GM19193 (cell line): ENCODE measurements at regions not wholly inside any gene's neighbourhood (a gene's known extent, or its start where the extent isn't known, plus 50 kb on each side); places are given as distances from the start of the nearest gene placed in this dataset.

Experiments used
- POLR2A ChIP-seq: IDR thresholded peaks from 4 replicates; pipeline ENCODE4 v1.6.1; 2011; ENCODE audit not compliant: insufficient read depth, insufficient read length; ENCODE audit errors: extremely low read depth

- no peak for TF ChIP-seq POLR2A
Measured at GRCh38 chr16:86074651-86075487, 175.9 kb downstream of the IRF8 start.

GRCh38 chr16:86075488-86075785, 176.5 kb downstream of the IRF8 start:
- TF ChIP-seq POLR2A, result no peak

GRCh38 chr16:86075839-86076440, 177.0 kb downstream of the IRF8 start:
- TF ChIP-seq POLR2A, result no peak

- TF ChIP-seq POLR2A, result no peak
Measured at GRCh38 chr16:86076606-86077005, 177.6 kb downstream of the IRF8 start.

- TF ChIP-seq POLR2A, result no peak
Measured at GRCh38 chr16:86077243-86077940, 178.4 kb downstream of the IRF8 start.

- no peak for TF ChIP-seq POLR2A
Measured at GRCh38 chr16:86078121-86078600, 179.2 kb downstream of the IRF8 start.

GRCh38 chr16:86079255-86079885, 180.4 kb downstream of the IRF8 start:
- no peak for TF ChIP-seq POLR2A

GRCh38 chr16:86080131-86080875, 181.3 kb downstream of the IRF8 start:
- no peak for TF ChIP-seq POLR2A

- TF ChIP-seq POLR2A, result no peak
Measured at GRCh38 chr16:86080982-86081381, 182.0 kb downstream of the IRF8 start.

GRCh38 chr16:86082418-86083030, 183.6 kb downstream of the IRF8 start:
- TF ChIP-seq POLR2A, result no peak

- no peak for TF ChIP-seq POLR2A
Measured at GRCh38 chr16:86083382-86084002, 184.5 kb downstream of the IRF8 start.

GRCh38 chr16:86085161-86085611, 186.2 kb downstream of the IRF8 start:
- TF ChIP-seq POLR2A, result no peak

- TF ChIP-seq POLR2A, result no peak
Measured at GRCh38 chr16:86085795-86086194, 186.8 kb downstream of the IRF8 start.

GRCh38 chr16:86086471-86086870, 187.5 kb downstream of the IRF8 start:
- TF ChIP-seq POLR2A, result no peak
